ENCODE measurements at regions not wholly inside any gene's neighbourhood (a gene's known extent, or its start where the extent isn't known, plus 50 kb on each side); places are given as distances from the start of the nearest gene placed in this dataset.

DNA sequence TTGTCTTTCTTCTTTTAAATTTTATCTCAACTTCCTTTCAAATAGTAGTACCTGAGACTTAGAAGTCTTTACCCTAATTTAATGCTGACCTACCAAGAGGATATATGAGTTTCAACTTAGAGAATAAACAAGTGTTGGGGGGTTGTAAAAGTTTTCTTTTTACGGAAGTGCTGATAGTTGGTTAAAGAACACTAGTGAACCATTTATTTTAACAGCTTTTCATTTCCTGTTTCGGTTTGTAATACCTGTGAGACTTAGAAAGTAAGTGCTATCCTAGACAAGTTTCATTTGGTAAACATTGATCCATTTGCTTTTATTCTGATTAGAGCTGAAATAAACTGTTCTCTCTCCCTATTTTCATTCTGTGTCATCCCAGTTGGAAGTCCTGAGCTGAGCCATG is 683.1 kb upstream of the SORCS1 start:
- no peak for DNase-seq (ENCODE audit: low read depth in 4 of 4, low spot score in 2 of 4)

DNA sequence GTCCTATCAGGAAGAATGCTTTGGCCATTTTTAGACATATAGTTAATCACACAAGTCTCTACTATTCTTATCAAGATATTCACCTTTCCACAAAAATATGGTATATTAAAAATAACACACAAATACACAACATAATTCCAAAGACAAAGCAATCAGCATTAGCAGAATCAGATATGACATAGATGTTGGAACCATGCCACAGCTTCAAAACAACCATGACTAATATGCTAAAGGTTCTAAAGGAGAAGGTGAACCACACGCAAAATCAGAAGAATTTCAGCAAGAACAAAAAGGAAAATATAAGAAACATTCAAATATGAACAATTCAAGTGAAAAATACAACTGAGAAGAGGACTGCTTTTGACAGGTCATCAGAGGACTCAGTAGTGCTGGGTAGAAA is 670.2 kb upstream of the SORCS1 start:
- DNase-seq (ENCODE audit: low read depth in 4 of 4, low spot score in 2 of 4) = no peak

DNA sequence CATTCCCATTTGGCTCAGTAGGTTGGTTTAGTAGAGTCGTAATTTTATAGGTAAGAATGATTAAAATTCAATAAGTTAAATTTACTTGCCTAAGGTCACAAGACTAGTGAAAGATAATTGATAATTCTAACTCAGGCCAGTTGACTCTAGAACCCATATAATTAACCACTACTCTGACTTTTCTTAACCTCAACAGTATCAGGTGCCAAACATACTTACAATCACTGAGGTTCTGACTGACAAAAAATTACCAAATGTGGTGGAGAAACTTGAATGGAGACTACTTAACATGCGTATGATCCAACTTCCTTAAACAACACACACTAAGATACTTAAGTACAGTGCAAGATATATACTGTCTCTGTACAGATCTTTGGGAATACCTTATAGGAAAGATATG is 667.3 kb upstream of the SORCS1 start:
- no peak for DNase-seq (ENCODE audit: low read depth in 4 of 4, low spot score in 2 of 4)

DNA sequence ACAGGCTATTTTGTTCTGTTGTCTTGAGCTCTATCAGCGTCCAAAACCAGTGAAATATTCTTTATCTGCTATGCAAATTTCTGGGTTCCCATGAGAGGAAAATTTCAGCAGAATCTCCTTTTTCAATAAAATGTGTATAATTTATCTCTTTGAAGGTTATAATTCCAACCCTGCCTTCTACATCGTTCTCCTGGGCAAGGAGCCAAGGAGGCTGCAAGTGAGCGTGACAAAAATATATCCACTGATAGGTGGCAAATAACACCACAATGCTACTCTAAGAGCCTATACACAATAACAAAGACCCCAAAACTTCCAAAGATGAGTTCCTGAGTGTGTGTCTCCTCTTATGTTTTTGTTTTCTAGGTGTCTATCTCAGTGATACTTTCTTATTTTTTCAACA is 664.7 kb upstream of the SORCS1 start:
- DNase-seq (ENCODE audit: low read depth in 4 of 4, low spot score in 2 of 4) = no peak

DNA sequence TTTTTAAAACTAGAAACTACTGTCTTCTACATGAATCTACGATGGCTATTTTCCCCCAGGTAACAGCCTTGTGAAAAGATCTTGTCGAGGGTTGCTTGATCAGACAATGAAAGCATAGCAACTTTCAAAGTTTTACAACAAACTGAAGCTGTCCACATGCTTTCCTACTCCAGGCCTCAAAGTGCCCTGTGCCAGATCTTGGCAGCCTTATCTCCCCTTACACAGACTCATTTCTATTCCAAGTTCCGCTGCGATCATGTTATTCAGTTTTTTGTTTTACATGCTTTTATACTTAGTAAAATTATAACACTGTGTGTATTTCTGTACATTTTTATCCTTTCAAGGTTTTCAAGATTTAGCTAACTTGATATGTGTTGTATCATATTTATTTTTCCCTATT is 661.7 kb upstream of the SORCS1 start:
- DNase-seq (ENCODE audit: low read depth in 4 of 4, low spot score in 2 of 4) = no peak

DNA sequence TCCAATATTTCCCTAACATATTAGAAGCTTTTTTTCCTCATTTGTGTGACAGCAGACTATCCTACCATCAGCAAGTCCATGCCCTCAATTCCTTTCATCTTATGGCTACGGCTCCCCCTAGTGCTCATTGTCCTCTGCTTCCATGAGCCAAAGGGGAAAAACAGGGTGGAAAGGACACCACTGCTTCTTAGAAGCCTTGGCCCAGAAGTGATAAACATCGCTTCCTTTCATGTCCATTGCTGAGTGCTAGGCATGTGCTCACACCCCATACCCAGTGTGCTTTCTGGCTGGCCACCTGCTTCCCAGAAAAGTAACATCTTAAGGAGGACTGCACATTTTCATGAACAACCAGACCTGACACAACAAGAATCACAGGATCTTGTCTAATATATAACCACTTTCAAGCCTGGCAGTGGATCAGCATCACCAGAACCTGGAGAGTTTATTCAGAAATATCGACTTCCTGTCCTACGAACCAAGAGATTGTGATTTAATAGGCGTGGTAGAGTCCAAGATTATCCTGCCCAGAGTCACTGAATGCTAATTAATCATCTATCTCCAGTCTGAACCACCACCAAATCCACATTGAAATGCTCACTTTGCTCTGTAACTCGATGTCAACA is 650.5 kb upstream of the SORCS1 start:
- DNase-seq (ENCODE audit: low read depth in 4 of 4, low spot score in 2 of 4) = peak in 1 of 4 donors; percentile 61

DNA sequence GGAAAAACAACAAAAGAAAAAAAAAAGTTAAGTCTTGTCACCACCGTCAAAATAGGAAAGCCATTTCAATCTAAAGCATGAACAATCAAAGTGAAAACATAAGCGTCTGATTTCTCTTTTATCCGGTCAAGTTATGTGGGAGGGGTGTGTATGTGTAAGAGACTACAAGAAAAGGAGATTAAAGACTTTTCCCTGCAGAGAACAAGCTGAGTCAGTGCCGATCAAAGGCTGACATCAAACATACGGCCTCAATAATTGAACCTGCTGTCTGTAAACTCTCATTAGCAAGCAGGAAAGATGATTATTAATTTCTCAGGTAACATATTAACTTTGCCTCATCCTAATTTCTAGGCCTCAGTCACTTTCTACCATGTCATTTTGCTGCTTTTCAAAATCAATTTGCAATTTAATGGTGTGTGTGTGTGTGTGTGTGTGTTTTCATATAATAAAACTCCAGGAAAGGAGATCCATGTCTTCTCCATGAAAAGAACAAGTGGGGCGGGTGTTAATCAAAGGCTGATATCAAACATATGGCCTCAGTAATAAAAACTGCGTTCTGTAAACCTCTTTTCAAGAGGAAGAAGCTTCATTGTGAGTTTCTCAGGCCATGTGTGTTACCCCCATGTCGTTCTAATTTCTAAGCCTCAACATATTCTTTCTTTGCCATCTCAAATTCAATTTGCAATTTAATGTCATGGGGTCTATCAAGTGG is 649.1 kb upstream of the SORCS1 start:
- no peak for DNase-seq (ENCODE audit: low read depth in 4 of 4, low spot score in 2 of 4)

DNA sequence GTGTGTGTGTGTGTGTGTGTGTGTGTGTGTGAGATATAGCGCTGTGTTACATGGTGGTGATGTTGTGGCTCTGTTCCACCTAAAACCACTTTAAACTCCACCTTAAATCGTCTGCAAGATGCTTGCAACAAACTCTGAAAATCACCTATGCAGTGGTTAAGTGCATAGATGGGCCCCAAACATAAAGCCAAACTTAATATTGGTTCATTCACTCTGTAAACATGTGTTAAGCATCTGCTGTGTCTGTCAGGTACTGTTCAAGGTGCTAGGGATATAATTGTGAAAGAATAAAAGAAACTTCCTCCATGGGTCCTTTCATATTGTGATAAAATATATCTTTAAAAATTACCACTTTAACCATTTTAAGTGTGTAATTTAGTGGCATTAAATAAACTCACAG is 645.4 kb upstream of the SORCS1 start:
- DNase-seq (ENCODE audit: low read depth in 4 of 4, low spot score in 2 of 4) = no peak

DNA sequence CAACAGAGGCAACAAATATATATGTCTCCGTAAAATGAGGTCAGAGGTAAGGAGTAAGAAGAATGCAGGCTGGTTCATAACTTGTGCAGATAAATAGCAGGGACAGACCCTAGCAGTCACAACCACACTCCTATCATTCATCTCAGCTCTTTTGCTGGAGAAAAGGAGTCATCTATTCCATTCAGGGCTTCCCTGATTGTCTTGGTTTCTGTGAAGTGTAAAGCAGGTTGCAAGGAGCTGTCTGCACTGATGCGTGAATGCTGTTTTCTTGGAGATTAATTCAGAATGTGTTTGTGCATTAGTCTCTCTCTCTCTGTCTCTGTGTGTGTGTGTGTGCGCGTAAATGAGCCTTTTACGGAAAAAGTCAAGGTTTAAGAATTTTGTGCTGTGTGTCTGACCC is 643.3 kb upstream of the SORCS1 start:
- DNase-seq (ENCODE audit: low read depth in 4 of 4, low spot score in 2 of 4) = no peak

DNA sequence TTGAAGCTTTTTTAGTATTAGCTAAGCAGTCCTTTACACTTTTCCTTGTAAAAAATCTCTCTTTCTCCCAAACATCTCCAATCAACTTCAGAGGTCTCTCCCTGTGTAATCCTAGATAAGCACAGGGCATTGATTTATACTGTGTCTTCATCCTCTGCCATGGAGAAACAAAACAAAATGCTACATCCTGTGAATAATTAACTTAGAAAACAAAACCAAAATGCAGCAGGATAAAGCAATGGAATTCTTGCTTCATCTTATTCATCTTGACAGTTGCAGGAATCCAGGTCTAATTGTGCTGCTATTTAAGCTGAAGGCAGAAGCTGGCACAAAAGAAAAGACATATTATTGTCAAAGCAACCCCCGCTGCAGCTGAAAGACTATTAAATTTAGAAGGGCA is 641.5 kb upstream of the SORCS1 start:
- DNase-seq (ENCODE audit: low read depth in 4 of 4, low spot score in 2 of 4) = no peak

DNA sequence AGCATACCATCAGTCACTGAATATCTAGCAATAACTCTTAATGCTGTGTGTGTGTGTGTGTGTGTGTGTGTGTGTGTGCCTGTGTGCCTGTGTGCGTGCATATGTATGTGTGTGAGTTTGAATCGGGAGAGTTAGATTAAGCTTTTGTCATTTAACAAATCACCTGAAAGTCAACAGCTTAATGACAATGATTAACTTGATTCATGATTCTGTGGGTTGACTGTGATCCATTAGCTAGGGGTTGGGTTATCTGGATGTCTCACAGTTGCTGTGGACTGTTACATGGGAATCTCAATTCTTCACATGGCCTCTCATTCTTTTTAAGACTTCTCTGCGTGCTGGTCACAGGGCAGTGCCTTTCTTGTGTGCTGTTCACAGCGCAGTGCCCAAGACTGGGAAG is 639.0 kb upstream of the SORCS1 start:
- no peak for DNase-seq (ENCODE audit: low read depth in 4 of 4, low spot score in 2 of 4)

DNA sequence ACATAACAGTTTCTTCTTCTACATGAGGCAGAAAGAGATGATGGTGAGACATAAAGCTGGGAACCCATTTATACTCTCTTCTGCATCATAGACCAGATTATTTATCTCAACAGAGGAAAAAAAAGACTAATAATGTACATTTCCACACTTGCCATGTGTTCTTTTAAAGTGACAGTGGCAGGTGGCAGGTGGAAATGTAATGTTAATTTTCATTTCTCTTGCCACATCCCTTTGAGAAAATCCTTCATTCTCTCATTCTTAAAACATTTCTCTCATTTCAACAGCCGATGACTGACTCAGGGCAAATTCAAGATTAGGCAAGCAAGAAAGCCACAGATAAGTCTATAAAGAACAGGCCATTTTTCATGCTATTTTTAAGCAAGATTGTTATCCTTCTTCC is 635.6 kb upstream of the SORCS1 start:
- no peak for DNase-seq (ENCODE audit: low read depth in 4 of 4, low spot score in 2 of 4)

DNA sequence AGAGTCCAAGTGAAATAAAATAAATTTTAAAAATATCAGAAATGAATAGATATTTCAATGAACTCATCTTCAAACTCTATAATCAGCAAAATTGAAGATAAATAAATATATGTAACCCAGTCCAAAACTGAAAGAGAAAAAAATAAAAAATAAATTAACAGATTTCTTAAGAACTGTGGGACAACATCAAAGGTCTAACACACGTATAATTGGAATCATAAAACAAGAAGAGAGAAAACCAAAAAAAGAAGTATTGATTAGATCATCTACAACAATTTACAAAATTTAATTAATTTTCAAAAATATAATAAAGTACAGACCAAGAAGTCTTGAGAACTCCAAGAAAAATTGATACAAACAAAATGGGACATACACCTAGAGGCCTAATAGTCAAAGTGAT is 625.8 kb upstream of the SORCS1 start:
- DNase-seq (ENCODE audit: low read depth in 4 of 4, low spot score in 2 of 4) = no peak

DNA sequence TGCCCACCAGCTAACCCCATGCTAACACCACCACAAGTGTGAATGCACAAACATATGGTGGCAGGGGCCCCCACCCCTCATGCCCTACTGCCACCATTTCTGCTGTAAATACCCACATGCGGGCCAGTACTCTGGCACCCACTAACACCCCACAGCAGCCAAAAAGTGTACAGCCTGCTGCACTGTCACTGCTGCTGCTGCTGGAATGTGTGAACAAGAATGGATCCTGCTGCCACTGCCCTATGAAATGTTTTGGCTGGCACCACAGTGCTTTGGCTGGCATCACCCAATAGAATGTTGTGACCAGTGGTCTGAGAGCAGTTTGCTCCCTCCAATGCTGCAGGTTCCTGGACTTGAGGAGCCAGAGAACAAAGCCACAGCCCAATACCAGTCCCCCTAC is 606.6 kb upstream of the SORCS1 start:
- no peak for DNase-seq (ENCODE audit: low read depth in 4 of 4, low spot score in 2 of 4)

DNA sequence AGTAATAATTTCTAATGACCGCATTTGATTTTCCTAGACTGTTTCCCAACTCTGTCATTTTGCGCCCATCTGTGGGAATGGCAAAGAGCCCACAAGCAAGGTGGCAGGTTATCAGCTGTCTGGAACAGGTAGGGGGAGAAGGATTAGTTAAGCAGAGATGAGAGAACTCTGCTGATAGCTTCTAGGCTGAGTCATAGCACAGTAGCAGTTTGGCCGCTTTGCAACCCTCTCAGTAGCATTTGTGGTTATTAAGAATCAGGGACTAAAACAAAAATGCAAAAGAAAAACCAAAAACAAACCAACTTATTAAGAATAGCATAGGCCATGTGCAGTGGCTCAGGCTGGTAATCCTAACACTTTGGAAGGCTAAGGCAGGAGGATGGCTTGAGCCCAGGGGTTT is 602.7 kb upstream of the SORCS1 start:
- no peak for DNase-seq (ENCODE audit: low read depth in 4 of 4, low spot score in 2 of 4)

DNA sequence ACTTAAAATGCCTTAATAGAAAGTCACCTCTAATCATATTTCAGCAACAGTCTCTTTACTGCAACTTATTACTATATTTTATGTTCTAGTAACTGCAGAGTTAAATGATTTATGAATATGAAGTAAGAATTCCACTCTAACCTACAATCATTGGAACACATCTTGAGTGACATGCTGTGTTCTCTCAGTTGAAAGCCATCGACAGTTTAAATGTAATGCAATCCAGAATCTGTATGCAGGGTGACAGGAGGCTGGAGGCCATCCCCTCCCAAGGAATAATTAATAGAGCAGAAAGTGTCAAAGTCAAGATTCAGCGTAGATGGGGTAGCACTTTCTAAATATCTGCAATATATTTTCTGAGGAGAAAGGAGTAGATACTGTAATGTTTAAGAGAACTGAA is 590.3 kb upstream of the SORCS1 start:
- DNase-seq (ENCODE audit: low read depth in 4 of 4, low spot score in 2 of 4) = no peak

DNA sequence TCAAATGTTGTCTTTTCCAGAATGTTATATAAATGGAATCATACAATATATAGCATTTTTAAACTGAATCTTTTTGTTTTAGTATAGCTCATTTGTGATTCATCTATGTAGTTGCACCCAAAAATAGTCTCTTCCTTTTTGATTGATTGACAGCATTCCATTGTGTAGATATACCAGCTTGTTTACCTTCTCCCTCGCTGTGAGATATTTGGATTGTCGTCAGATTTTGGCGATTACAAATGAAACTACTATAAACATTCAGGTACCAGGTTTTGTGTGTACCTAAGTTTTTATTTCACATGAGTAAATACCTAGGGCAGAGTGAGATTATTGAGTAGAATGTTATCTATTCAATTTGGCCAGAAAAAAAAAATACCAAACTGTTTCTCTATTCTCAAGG is 584.7 kb upstream of the SORCS1 start:
- no peak for DNase-seq (ENCODE audit: low read depth in 4 of 4, low spot score in 2 of 4)

DNA sequence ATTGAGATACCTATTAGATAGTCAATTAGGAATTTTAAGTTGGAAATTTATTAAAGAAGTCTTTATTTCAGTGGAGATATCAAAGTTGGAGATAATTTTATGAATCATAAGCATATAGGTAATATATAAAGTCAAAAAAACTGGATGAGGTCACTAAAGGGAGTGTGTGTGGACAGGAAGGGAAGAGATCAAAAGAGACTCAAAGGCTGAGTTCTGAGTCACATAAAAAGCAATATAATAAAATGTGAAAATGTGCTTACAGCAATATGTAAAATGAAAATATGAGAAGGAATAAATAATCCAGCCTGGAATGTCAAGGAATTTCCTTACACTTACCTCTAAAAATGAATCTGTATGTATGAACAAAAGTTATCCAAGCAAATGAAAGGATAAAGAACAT is 583.3 kb upstream of the SORCS1 start:
- no peak for DNase-seq (ENCODE audit: low read depth in 4 of 4, low spot score in 2 of 4)

DNA sequence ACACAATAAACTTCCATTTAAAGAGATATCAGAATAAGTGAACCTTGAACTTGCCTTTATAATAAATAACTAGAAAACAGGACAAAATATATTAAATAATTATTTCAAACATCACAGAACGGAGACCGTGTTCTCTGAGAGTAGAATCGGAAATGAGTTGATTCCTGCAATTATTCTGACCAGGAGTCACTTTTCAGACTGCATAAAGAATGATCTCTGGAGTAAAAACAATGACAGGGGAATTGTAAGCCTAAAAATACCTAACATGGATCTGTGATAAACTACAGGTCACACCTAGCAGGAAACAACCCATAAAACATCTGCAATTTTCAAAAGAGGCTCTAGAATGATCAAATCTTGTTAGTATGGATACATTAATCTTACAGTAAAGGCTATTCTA is 577.5 kb upstream of the SORCS1 start:
- DNase-seq (ENCODE audit: low read depth in 4 of 4, low spot score in 2 of 4) = no peak

DNA sequence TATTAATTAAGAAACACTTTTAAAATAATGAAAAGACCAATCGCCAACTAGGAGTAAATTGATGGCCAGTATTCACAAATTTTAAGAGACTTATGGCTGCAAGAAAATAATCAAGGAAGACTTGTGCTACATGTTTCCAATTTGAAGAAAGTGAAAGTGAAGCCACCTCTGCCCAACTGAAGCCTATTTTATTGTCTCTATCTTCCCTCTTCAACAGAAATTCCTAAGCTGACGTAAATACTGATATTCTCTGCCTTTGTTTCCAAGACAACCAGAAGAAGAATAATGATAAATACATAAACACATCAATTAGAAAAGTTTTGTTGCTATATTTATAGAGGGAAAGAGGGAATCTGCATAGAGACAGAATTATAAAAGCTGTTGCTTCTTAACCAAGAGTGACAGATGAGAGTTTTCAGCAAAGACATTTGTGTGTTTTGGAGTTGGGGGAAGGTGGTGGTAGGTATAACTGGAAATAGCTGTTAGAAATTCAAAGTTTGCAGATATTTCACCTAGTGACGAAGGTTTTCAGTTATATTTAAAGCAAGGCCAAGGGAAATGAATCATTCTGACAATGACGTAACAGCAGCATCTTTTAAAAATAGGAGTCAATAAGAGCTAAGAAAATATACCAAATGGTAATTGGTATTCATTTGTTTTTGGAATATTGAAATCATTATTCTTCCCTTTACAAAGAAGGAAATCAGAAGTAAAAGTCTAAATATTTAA is 576.6 kb upstream of the SORCS1 start:
- DNase-seq (ENCODE audit: low read depth in 4 of 4, low spot score in 2 of 4) = no peak

DNA sequence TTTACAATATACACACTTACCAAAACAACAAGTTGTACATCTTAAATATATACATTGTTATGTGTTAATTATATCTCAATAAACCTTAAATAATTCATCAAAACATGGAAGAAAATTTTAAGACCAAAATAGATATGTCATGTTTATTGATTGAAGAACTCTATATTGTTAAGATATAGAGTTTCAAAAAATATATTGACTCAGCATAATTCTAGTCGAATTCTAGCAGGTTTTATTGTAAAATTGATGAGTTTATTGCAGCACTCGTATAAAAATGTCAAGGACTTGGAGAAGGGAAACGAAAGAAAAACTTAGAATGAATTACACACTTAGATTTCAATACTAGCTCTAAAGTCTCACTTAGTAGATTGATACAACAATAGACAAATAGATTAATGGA is 575.4 kb upstream of the SORCS1 start:
- no peak for DNase-seq (ENCODE audit: low read depth in 4 of 4, low spot score in 2 of 4)

Measured in left renal cortex interstitium (tissue), 4 donors.